ENCODE measurements at regions not wholly inside any gene's neighbourhood (a gene's known extent, or its start where the extent isn't known, plus 50 kb on each side); places are given as distances from the start of the nearest gene placed in this dataset.
A peak's percentile ranks its signal among the peaks of the same experiment; 100 is the strongest.
"Not testable (repeated sequence)": the region's sequence is repeated elsewhere in the genome, so short reads cannot be mapped to it uniquely, and the experiment has no call there.

- Histone ChIP-seq H3K4ac (ENCODE audit: low read depth, low read length) (no peak overlapping the region), H3K23ac (ENCODE audit: low read length) (no peak overlapping the region), H3K56ac (ENCODE audit: low read length) (no peak overlapping the region), H3K79me1 (ENCODE audit: low read length) (peaks cover 2% of the 10 kb centered on the region), H2BK15ac (replicated peaks; ENCODE audit: low read depth) (no peak overlapping the region), H4K8ac (ENCODE audit: low read depth, low read length) (no peak overlapping the region), H3K27ac (ENCODE audit: low read depth, low read length) (no peak overlapping the region), H3K9ac (ENCODE audit: low read length) (no peak overlapping the region), H3K4me2 (ENCODE audit: low read length) (no peak overlapping the region), H3K27me3 (ENCODE audit: insufficient read depth, low read length, poor library complexity) (no peaks in the 10 kb centered on the region), H2BK120ac (ENCODE audit: low read depth, low read length) (no peak overlapping the region), H3K4me3 (ENCODE audit: low read length) (no peak overlapping the region), H4K5ac (ENCODE audit: low read length) (no peak overlapping the region), H2BK5ac (ENCODE audit: low read length) (no peak overlapping the region), H3K36me3 (ENCODE audit: control insufficient read depth, insufficient read depth, low read length) (no peaks in the 10 kb centered on the region), H3K4me1 (ENCODE audit: control insufficient read depth, low read depth, low read length) (no peaks in the 10 kb centered on the region), H3K18ac (ENCODE audit: low read length) (no peak overlapping the region), H2AK5ac (ENCODE audit: low read length) (no peak overlapping the region), H3K79me2 (ENCODE audit: control insufficient read depth, insufficient read depth, low read length) (peaks cover 45% of the 10 kb centered on the region)
- WGBS (ENCODE audit: extremely low coverage, insufficient coverage, low lambda C conversion rate): no CpG with 5 or more reads among the region's 3 CpGs
- no peak for DNase-seq
Observed at GRCh38 chr6:56832225-56832624, 122.7 kb upstream of the BEND6 start.

GRCh38 chr6:56831334-56831733 lies 123.6 kb upstream of the BEND6 start:
- no peak overlapping the region for H3K56ac ChIP-seq (ENCODE audit: low read length)

GRCh38 chr6:56827908-56828649 lies 126.8 kb upstream of the BEND6 start:
- Histone ChIP-seq H2BK5ac (ENCODE audit: low read length) (no peak overlapping the region), H3K56ac (ENCODE audit: low read length) (no peak overlapping the region), H4K5ac (ENCODE audit: low read length) (no peak overlapping the region), H2BK15ac (replicated peaks; ENCODE audit: low read depth) (no peak overlapping the region), H3K36me3 (ENCODE audit: control insufficient read depth, insufficient read depth, low read length) (no peaks in the 10 kb centered on the region), H4K8ac (ENCODE audit: low read depth, low read length) (no peak overlapping the region), H3K79me2 (ENCODE audit: control insufficient read depth, insufficient read depth, low read length) (peaks cover 33% of the 10 kb centered on the region), H3K27ac (ENCODE audit: low read depth, low read length) (no peak overlapping the region), H3K79me1 (ENCODE audit: low read length) (peaks cover 5% of the 10 kb centered on the region), H3K4me2 (ENCODE audit: low read length) (no peak overlapping the region), H3K9ac (ENCODE audit: low read length) (no peak overlapping the region), H3K23ac (ENCODE audit: low read length) (no peak overlapping the region), H3K4ac (ENCODE audit: low read depth, low read length) (no peak overlapping the region), H3K4me3 (ENCODE audit: low read length) (no peak overlapping the region), H2AK5ac (ENCODE audit: low read length) (no peak overlapping the region), H3K4me1 (ENCODE audit: control insufficient read depth, low read depth, low read length) (no peaks in the 10 kb centered on the region), H3K18ac (ENCODE audit: low read length) (no peak overlapping the region), H2BK120ac (ENCODE audit: low read depth, low read length) (no peak overlapping the region), H3K27me3 (ENCODE audit: insufficient read depth, low read length, poor library complexity) (no peaks in the 10 kb centered on the region)
- DNase-seq: peak; percentile 23
- no CpG with 5 or more reads among the region's 2 CpGs for WGBS (ENCODE audit: extremely low coverage, insufficient coverage, low lambda C conversion rate)

More at GRCh38 chr6:56831334-56831733, 123.6 kb upstream of the BEND6 start:
- Histone ChIP-seq H3K27me3 (ENCODE audit: insufficient read depth, low read length, poor library complexity) (no peaks in the 10 kb centered on the region), H3K18ac (ENCODE audit: low read length) (no peak overlapping the region), H4K5ac (ENCODE audit: low read length) (no peak overlapping the region), H2BK5ac (ENCODE audit: low read length) (no peak overlapping the region), H3K79me2 (ENCODE audit: control insufficient read depth, insufficient read depth, low read length) (peaks cover 46% of the 10 kb centered on the region), H3K23ac (ENCODE audit: low read length) (no peak overlapping the region), H3K4me1 (ENCODE audit: control insufficient read depth, low read depth, low read length) (no peaks in the 10 kb centered on the region), H3K4me3 (ENCODE audit: low read length) (no peak overlapping the region), H3K9ac (ENCODE audit: low read length) (no peak overlapping the region), H3K4me2 (ENCODE audit: low read length) (no peak overlapping the region), H4K8ac (ENCODE audit: low read depth, low read length) (no peak overlapping the region), H3K27ac (ENCODE audit: low read depth, low read length) (no peak overlapping the region), H3K79me1 (ENCODE audit: low read length) (peaks cover 4% of the 10 kb centered on the region), H3K4ac (ENCODE audit: low read depth, low read length) (no peak overlapping the region), H3K36me3 (ENCODE audit: control insufficient read depth, insufficient read depth, low read length) (no peaks in the 10 kb centered on the region), H2BK15ac (replicated peaks; ENCODE audit: low read depth) (no peak overlapping the region), H2AK5ac (ENCODE audit: low read length) (no peak overlapping the region), H2BK120ac (ENCODE audit: low read depth, low read length) (no peak overlapping the region)
- no CpG with 5 or more reads among the region's 2 CpGs for WGBS (ENCODE audit: extremely low coverage, insufficient coverage, low lambda C conversion rate)
- no peak for DNase-seq

- H3K27me3 ChIP-seq (ENCODE audit: insufficient read depth, low read length, poor library complexity); H2BK5ac ChIP-seq (ENCODE audit: low read length); H4K5ac ChIP-seq (ENCODE audit: low read length); H3K9ac ChIP-seq (ENCODE audit: low read length); H3K18ac ChIP-seq (ENCODE audit: low read length); H3K4me1 ChIP-seq (ENCODE audit: control insufficient read depth, low read depth, low read length); H3K4me2 ChIP-seq (ENCODE audit: low read length); H3K27ac ChIP-seq (ENCODE audit: low read depth, low read length); H3K23ac ChIP-seq (ENCODE audit: low read length); H3K4me3 ChIP-seq (ENCODE audit: low read length); H3K79me1 ChIP-seq (ENCODE audit: low read length); H2AK5ac ChIP-seq (ENCODE audit: low read length); H4K8ac ChIP-seq (ENCODE audit: low read depth, low read length); DNase-seq; H3K56ac ChIP-seq (ENCODE audit: low read length); H3K36me3 ChIP-seq (ENCODE audit: control insufficient read depth, insufficient read depth, low read length); H3K4ac ChIP-seq (ENCODE audit: low read depth, low read length); H2BK15ac ChIP-seq (replicated peaks; ENCODE audit: low read depth); H2BK120ac ChIP-seq (ENCODE audit: low read depth, low read length): not testable (repeated sequence)
- H3K79me2 ChIP-seq (ENCODE audit: control insufficient read depth, insufficient read depth, low read length): peaks cover 39% of the 10 kb centered on the region
- WGBS (ENCODE audit: extremely low coverage, insufficient coverage, low lambda C conversion rate): no CpG with 5 or more reads among the region's 26 CpGs
Observed at GRCh38 chr6:56824431-56824830, 130.5 kb upstream of the BEND6 start.

GRCh38 chr6:56821005-56821432 lies 133.9 kb upstream of the BEND6 start:
- Histone ChIP-seq H2BK5ac (ENCODE audit: low read length) (no peak overlapping the region), H3K23ac (ENCODE audit: low read length) (no peak overlapping the region), H3K56ac (ENCODE audit: low read length) (no peak overlapping the region), H4K8ac (ENCODE audit: low read depth, low read length) (no peak overlapping the region), H2BK120ac (ENCODE audit: low read depth, low read length) (no peak overlapping the region), H3K9ac (ENCODE audit: low read length) (no peak overlapping the region), H3K79me1 (ENCODE audit: low read length) (peaks cover 7% of the 10 kb centered on the region), H3K18ac (ENCODE audit: low read length) (no peak overlapping the region), H3K4me3 (ENCODE audit: low read length) (no peak overlapping the region), H3K4me2 (ENCODE audit: low read length) (no peak overlapping the region), H3K79me2 (ENCODE audit: control insufficient read depth, insufficient read depth, low read length) (peaks cover 31% of the 10 kb centered on the region), H2BK15ac (replicated peaks; ENCODE audit: low read depth) (no peak overlapping the region), H3K27me3 (ENCODE audit: insufficient read depth, low read length, poor library complexity) (no peaks in the 10 kb centered on the region), H3K27ac (ENCODE audit: low read depth, low read length) (no peak overlapping the region), H4K5ac (ENCODE audit: low read length) (no peak overlapping the region), H3K4ac (ENCODE audit: low read depth, low read length) (no peak overlapping the region), H3K4me1 (ENCODE audit: control insufficient read depth, low read depth, low read length) (peaks cover 4% of the 10 kb centered on the region), H3K36me3 (ENCODE audit: control insufficient read depth, insufficient read depth, low read length) (no peaks in the 10 kb centered on the region), H2AK5ac (ENCODE audit: low read length) (no peak overlapping the region)
- DNase-seq: no peak
- WGBS (ENCODE audit: extremely low coverage, insufficient coverage, low lambda C conversion rate): no CpG with 5 or more reads among the region's 3 CpGs

GRCh38 chr6:56820060-56820459 lies 134.8 kb upstream of the BEND6 start:
- no peak overlapping the region for H4K8ac ChIP-seq (ENCODE audit: low read depth, low read length)
- H3K27ac ChIP-seq (ENCODE audit: low read depth, low read length): no peak overlapping the region
- H3K4me1 ChIP-seq (ENCODE audit: control insufficient read depth, low read depth, low read length): peaks cover 4% of the 10 kb centered on the region
- DNase-seq: no peak
- no peak overlapping the region for H2BK15ac ChIP-seq (replicated peaks; ENCODE audit: low read depth)
- H2BK120ac ChIP-seq (ENCODE audit: low read depth, low read length): no peak overlapping the region
- no peak overlapping the region for H3K4me2 ChIP-seq (ENCODE audit: low read length)
- no peak overlapping the region for H2BK5ac ChIP-seq (ENCODE audit: low read length)
- H4K5ac ChIP-seq (ENCODE audit: low read length): no peak overlapping the region
- H3K4me3 ChIP-seq (ENCODE audit: low read length): no peak overlapping the region
- H3K79me1 ChIP-seq (ENCODE audit: low read length): peaks cover 6% of the 10 kb centered on the region
- H2AK5ac ChIP-seq (ENCODE audit: low read length): no peak overlapping the region
- no peak overlapping the region for H3K18ac ChIP-seq (ENCODE audit: low read length)
- no peak overlapping the region for H3K4ac ChIP-seq (ENCODE audit: low read depth, low read length)
- H3K79me2 ChIP-seq (ENCODE audit: control insufficient read depth, insufficient read depth, low read length): peaks cover 29% of the 10 kb centered on the region
- H3K36me3 ChIP-seq (ENCODE audit: control insufficient read depth, insufficient read depth, low read length): no peaks in the 10 kb centered on the region
- H3K23ac ChIP-seq (ENCODE audit: low read length): no peak overlapping the region
- no CpG with 5 or more reads among the region's 2 CpGs for WGBS (ENCODE audit: extremely low coverage, insufficient coverage, low lambda C conversion rate)
- H3K27me3 ChIP-seq (ENCODE audit: insufficient read depth, low read length, poor library complexity): no peaks in the 10 kb centered on the region
- H3K56ac ChIP-seq (ENCODE audit: low read length): no peak overlapping the region
- no peak overlapping the region for H3K9ac ChIP-seq (ENCODE audit: low read length)

All from mesendoderm (in vitro differentiated cells).